ENCODE measurements at regions not wholly inside any gene's neighbourhood (a gene's known extent, or its start where the extent isn't known, plus 50 kb on each side); places are given as distances from the start of the nearest gene placed in this dataset.

DNA sequence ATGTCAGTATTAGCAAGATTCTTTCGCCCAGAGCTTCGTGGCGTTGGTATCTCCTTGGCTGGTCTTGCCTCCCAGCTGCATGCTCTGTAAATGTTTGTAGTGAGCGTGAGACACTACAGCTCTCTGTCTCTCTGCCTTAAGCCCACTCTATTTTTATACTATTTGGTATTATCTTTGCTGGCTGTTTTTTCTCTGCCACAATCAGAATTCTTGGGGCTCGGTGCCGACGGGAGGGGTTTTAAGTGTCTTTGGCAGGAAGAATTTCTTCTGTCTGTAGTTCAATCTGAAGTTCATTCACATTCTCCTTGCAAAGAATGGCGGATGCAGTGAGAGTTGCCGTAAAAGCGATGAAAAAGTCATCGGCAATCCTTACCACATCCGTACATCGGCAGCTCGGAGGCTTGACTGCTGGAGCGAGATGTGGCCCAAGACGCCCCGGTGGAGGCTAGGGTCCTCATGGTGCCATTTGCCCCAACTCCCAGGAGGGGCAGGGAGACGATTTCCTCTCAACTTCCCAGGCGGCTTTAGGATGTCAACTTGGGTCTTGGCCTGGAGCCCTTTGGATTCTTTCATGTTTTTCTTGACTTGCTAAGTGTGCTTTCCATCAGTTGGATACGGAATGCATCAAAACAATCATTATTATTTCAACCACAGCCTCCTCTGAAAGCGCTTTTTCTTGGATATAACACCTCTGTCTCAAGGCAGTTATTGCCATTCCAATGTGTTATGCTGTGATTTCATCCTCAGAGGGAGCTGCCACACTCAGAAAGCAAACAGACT lies 132.3 kb upstream of the SDK2 start:
- no peaks in the 10 kb centered on the region for H3K36me3 ChIP-seq (ENCODE audit: control insufficient read depth, insufficient read depth, low read length)
- BruUV-seq (replicated peaks), result no TSS peak
- H3K4me1 ChIP-seq (ENCODE audit: control insufficient read depth, insufficient read depth, low read length), result no peaks in the 10 kb centered on the region
- H3K4me3 ChIP-seq (ENCODE audit: low read depth in 2 of 2, low read length in 2 of 2), result no peak overlapping the region
- ATAC-seq (no peak), DNase-seq (ENCODE audit: low read depth, low spot score) (no peak)
- TF ChIP-seq SIN3A (IDR thresholded peaks at IDR 0.05; ENCODE audit: borderline replicate concordance, insufficient read depth, low read depth, low read length), result no peak
- TF ChIP-seq, protein P1, sequence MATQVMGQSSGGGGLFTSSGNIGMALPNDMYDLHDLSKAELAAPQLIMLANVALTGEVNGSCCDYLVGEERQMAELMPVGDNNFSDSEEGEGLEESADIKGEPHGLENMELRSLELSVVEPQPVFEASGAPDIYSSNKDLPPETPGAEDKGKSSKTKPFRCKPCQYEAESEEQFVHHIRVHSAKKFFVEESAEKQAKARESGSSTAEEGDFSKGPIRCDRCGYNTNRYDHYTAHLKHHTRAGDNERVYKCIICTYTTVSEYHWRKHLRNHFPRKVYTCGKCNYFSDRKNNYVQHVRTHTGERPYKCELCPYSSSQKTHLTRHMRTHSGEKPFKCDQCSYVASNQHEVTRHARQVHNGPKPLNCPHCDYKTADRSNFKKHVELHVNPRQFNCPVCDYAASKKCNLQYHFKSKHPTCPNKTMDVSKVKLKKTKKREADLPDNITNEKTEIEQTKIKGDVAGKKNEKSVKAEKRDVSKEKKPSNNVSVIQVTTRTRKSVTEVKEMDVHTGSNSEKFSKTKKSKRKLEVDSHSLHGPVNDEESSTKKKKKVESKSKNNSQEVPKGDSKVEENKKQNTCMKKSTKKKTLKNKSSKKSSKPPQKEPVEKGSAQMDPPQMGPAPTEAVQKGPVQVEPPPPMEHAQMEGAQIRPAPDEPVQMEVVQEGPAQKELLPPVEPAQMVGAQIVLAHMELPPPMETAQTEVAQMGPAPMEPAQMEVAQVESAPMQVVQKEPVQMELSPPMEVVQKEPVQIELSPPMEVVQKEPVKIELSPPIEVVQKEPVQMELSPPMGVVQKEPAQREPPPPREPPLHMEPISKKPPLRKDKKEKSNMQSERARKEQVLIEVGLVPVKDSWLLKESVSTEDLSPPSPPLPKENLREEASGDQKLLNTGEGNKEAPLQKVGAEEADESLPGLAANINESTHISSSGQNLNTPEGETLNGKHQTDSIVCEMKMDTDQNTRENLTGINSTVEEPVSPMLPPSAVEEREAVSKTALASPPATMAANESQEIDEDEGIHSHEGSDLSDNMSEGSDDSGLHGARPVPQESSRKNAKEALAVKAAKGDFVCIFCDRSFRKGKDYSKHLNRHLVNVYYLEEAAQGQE (IDR thresholded peaks at IDR 0.05; ENCODE audit: insufficient read depth in 1 of 2, low read depth in 2 of 2, low read length in 1 of 2), result no peak
- TF ChIP-seq TCF7L2 (IDR thresholded peaks at IDR 0.05; ENCODE audit: low read depth, low read length), result no peak
- TF ChIP-seq, protein P2, sequence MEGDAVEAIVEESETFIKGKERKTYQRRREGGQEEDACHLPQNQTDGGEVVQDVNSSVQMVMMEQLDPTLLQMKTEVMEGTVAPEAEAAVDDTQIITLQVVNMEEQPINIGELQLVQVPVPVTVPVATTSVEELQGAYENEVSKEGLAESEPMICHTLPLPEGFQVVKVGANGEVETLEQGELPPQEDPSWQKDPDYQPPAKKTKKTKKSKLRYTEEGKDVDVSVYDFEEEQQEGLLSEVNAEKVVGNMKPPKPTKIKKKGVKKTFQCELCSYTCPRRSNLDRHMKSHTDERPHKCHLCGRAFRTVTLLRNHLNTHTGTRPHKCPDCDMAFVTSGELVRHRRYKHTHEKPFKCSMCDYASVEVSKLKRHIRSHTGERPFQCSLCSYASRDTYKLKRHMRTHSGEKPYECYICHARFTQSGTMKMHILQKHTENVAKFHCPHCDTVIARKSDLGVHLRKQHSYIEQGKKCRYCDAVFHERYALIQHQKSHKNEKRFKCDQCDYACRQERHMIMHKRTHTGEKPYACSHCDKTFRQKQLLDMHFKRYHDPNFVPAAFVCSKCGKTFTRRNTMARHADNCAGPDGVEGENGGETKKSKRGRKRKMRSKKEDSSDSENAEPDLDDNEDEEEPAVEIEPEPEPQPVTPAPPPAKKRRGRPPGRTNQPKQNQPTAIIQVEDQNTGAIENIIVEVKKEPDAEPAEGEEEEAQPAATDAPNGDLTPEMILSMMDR (IDR thresholded peaks at IDR 0.05), result no peak
- TF ChIP-seq POLR2AphosphoS5 (IDR thresholded peaks at IDR 0.05; ENCODE audit: low read depth, low read length), result no peak
- peaks cover 9% of the 10 kb centered on the region; the same call in 1 of the 2 replicates for H3K27me3 ChIP-seq (ENCODE audit: control insufficient read depth, insufficient read depth, low read length)
- in situ Hi-C loops (cut with HindIII; ENCODE audit: low pct_unique_long_range_greater_than_20kb, low sequenced_read_pairs) (no loop called here), intact Hi-C loops (cut with micrococcal nuclease; ENCODE audit: unreplicated experiment) (no loop called here)
- CTCF ChIA-PET, result no interaction called here
- POLR2A ChIA-PET, result no interaction called here
- H3K9me3 ChIP-seq (ENCODE audit: control insufficient read depth, insufficient read depth, low read depth, low read length), result no peaks in the 10 kb centered on the region
- no peak overlapping the region for H3K27ac ChIP-seq (ENCODE audit: low read length)

DNA sequence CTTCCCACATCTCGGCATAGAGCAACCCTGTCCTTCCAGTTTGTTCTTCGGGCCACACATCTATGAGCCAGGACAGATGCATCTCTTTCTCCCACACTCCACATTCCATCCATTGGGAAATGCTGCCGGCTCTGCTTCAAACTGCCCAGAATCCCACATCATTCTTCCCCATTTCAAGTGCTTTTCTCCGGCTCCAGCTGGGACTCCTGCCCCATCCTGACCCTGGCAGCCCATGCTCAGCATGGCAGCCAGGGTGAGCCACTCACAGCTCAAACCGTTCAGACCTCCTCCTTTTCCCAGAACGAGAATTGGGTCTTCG lies 132.8 kb upstream of the SDK2 start:
- POLR2A ChIA-PET, result no interaction called here
- no TSS peak for BruUV-seq (replicated peaks)
- TF ChIP-seq SIN3A (IDR thresholded peaks at IDR 0.05; ENCODE audit: borderline replicate concordance, insufficient read depth, low read depth, low read length), result no peak
- TF ChIP-seq POLR2AphosphoS5 (IDR thresholded peaks at IDR 0.05; ENCODE audit: low read depth, low read length), result no peak
- no peak for TF ChIP-seq TCF7L2 (IDR thresholded peaks at IDR 0.05; ENCODE audit: low read depth, low read length)
- TF ChIP-seq, protein P2 (IDR thresholded peaks at IDR 0.05), result no peak
- TF ChIP-seq, protein P1 (IDR thresholded peaks at IDR 0.05; ENCODE audit: insufficient read depth in 1 of 2, low read depth in 2 of 2, low read length in 1 of 2), result no peak
- H3K4me1 ChIP-seq (ENCODE audit: control insufficient read depth, insufficient read depth, low read length), result no peaks in the 10 kb centered on the region
- H3K27me3 ChIP-seq (ENCODE audit: control insufficient read depth, insufficient read depth, low read length), result peaks cover 13% of the 10 kb centered on the region; the same call in 1 of the 2 replicates
- DNase-seq (ENCODE audit: low read depth, low spot score), result no peak
- intact Hi-C loops (cut with micrococcal nuclease; ENCODE audit: unreplicated experiment), result no loop called here
- in situ Hi-C loops (cut with HindIII; ENCODE audit: low pct_unique_long_range_greater_than_20kb, low sequenced_read_pairs), result no loop called here
- CTCF ChIA-PET, result no interaction called here
- H3K4me3 ChIP-seq (ENCODE audit: low read depth in 2 of 2, low read length in 2 of 2), result no peak overlapping the region
- no peak for ATAC-seq
- H3K36me3 ChIP-seq (ENCODE audit: control insufficient read depth, insufficient read depth, low read length), result no peaks in the 10 kb centered on the region
- H3K27ac ChIP-seq (ENCODE audit: low read length), result no peak overlapping the region
- H3K9me3 ChIP-seq (ENCODE audit: control insufficient read depth, insufficient read depth, low read depth, low read length), result no peaks in the 10 kb centered on the region

All from Panc1 (cell line).